Osteoblast (primary cell): ENCODE measurements at regions not wholly inside any gene's neighbourhood (a gene's known extent, or its start where the extent isn't known, plus 50 kb on each side); places are given as distances from the start of the nearest gene placed in this dataset.
A peak's percentile ranks its signal among the peaks of the same experiment; 100 is the strongest.

Experiments used
- DNase-seq: peaks from one replicate; pipeline ENCODE4 v3.0.0; 2011; ENCODE audit warnings: low spot score, mixed read lengths; ENCODE audit not compliant: insufficient read length; ENCODE audit errors: missing footprints
- H2AFZ ChIP-seq: 2 replicates; pipeline ENCODE4 v1.6.0; 2011; ENCODE audit warnings: mild to moderate bottlenecking, low read length
- H3K27ac ChIP-seq: 2 replicates; pipeline ENCODE4 v1.5.1; 2011; ENCODE audit warnings: mild to moderate bottlenecking, low read depth, low read length, moderate library complexity
- H3K27me3 ChIP-seq: 2 replicates; pipeline ENCODE4 v1.6.0; 2012; ENCODE audit warnings: mild to moderate bottlenecking, control low read depth, inconsistent platforms, low read length, moderate library complexity; ENCODE audit not compliant: insufficient read depth
- H3K36me3 ChIP-seq: 2 replicates; pipeline ENCODE4 v1.5.1; 2011; ENCODE audit warnings: mild to moderate bottlenecking, low read length, control low read depth, moderate library complexity; ENCODE audit not compliant: insufficient read depth
- H3K4me1 ChIP-seq: 2 replicates; pipeline ENCODE4 v1.5.1; 2011; ENCODE audit warnings: mild to moderate bottlenecking, low read length, control low read depth, moderate library complexity; ENCODE audit not compliant: insufficient read depth
- H3K4me2 ChIP-seq: 2 replicates; pipeline ENCODE4 v1.6.0; 2011; ENCODE audit warnings: mild to moderate bottlenecking, low read length; ENCODE audit not compliant: insufficient read depth
- H3K4me3 ChIP-seq: fragments of 200-600 bp; sonication (generic); 3 replicates; pipeline ENCODE4 v1.5.1; 2012; ENCODE audit warnings: mild to moderate bottlenecking, low read length, inconsistent platforms; ENCODE audit not compliant: insufficient read depth
- H3K79me2 ChIP-seq: 2 replicates; pipeline ENCODE4 v1.6.0; 2012; ENCODE audit warnings: mild to moderate bottlenecking, low read length, control low read depth, inconsistent platforms; ENCODE audit not compliant: insufficient read depth
- H3K9me3 ChIP-seq: 2 replicates; pipeline ENCODE4 v1.5.1; 2011; ENCODE audit warnings: low read depth, low read length, control low read depth
- H4K20me1 ChIP-seq: 2 replicates; pipeline ENCODE4 v1.6.0; 2012; ENCODE audit warnings: mild to moderate bottlenecking, low read length, control low read depth; ENCODE audit not compliant: insufficient read depth
- CTCF ChIP-seq: IDR thresholded peaks from 2 replicates; pipeline ENCODE4 v1.5.1; 2011; ENCODE audit warnings: mild to moderate bottlenecking, low read depth, low read length, moderate library complexity; ENCODE audit errors: extremely low read depth

- H3K36me3 ChIP-seq: no peaks in the 10 kb centered on the region
- H3K4me1 ChIP-seq: peaks cover 12% of the 10 kb centered on the region
- no peaks in the 10 kb centered on the region for H3K9me3 ChIP-seq
- no peak for TF ChIP-seq CTCF
- DNase-seq: no peak
- H2AFZ ChIP-seq: no peak overlapping the region
- H3K4me2 ChIP-seq: peak overlapping the region; percentile 47
- H4K20me1 ChIP-seq: no peaks in the 10 kb centered on the region
- peak overlapping the region; percentile 74 for H3K27ac ChIP-seq
- no peaks in the 10 kb centered on the region for H3K27me3 ChIP-seq
- no peaks in the 10 kb centered on the region for H3K79me2 ChIP-seq
- H3K4me3 ChIP-seq: no peak overlapping the region
Observed at GRCh38 chr4:137156054-137156453, 376.2 kb downstream of the PCDH18 start.

DNA sequence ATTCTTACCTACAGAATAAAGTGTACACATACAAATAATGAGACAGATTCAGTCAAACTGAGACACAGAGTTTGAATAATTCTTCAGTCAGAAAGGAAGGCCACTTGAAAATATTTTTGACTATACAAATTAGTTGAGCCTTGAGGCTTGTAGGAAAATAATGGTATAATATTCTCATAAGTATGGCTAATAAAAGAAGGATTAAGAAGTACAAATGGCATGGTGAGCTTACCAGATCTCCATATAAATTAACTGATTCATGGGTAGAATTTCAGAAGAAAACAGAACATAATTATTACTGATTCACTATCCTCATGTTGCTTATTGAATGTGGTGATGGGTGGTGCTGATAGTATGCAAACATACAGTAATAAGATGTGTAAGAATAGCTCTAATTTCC is 401.1 kb downstream of the PCDH18 start:
- H3K36me3 ChIP-seq: no peaks in the 10 kb centered on the region
- no peaks in the 10 kb centered on the region for H4K20me1 ChIP-seq
- no peak for DNase-seq
- no peak for TF ChIP-seq CTCF
- H3K79me2 ChIP-seq: no peaks in the 10 kb centered on the region
- H3K4me1 ChIP-seq: no peaks in the 10 kb centered on the region
- H3K4me3 ChIP-seq: no peak overlapping the region
- no peak overlapping the region for H3K4me2 ChIP-seq
- no peaks in the 10 kb centered on the region for H3K9me3 ChIP-seq
- H3K27ac ChIP-seq: no peak overlapping the region
- no peaks in the 10 kb centered on the region for H3K27me3 ChIP-seq
- no peak overlapping the region for H2AFZ ChIP-seq

- Histone ChIP-seq H4K20me1 (no peaks in the 10 kb centered on the region), H3K9me3 (no peaks in the 10 kb centered on the region), H3K4me1 (no peaks in the 10 kb centered on the region), H3K4me3 (no peak overlapping the region), H2AFZ (no peak overlapping the region), H3K79me2 (no peaks in the 10 kb centered on the region), H3K4me2 (no peak overlapping the region), H3K27ac (no peak overlapping the region), H3K27me3 (no peaks in the 10 kb centered on the region), H3K36me3 (no peaks in the 10 kb centered on the region)
- no peak for TF ChIP-seq CTCF
- no peak for DNase-seq
Observed at GRCh38 chr4:137129845-137130244, 402.4 kb downstream of the PCDH18 start.

DNA sequence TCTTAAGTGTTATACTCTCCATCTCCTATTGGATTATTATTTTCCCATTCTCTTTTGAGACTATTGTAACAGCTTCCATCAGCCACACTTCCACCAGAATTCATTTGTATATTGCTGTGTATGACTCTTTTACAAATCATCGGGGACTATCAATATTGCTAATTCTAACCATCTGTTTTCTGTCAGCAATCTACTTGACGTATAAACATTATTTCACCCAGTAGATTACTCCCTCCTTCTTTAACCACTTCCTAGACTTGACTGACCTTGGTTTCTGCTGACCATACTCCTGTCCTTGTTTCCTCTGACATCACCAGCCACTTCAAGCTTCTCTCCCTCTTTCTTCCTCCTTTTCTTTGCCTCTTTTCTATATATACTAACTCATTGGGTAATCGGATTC is 402.9 kb downstream of the PCDH18 start:
- H3K4me2 ChIP-seq: no peak overlapping the region

More for the DNA sequence above, 402.9 kb downstream of the PCDH18 start:
- H3K27ac ChIP-seq: no peak overlapping the region
- H2AFZ ChIP-seq: no peak overlapping the region
- H3K79me2 ChIP-seq: no peaks in the 10 kb centered on the region
- H3K9me3 ChIP-seq: no peaks in the 10 kb centered on the region
- H3K27me3 ChIP-seq: no peaks in the 10 kb centered on the region
- no peaks in the 10 kb centered on the region for H4K20me1 ChIP-seq
- H3K4me1 ChIP-seq: no peaks in the 10 kb centered on the region
- no peak for TF ChIP-seq CTCF
- H3K4me3 ChIP-seq: no peak overlapping the region
- H3K36me3 ChIP-seq: no peaks in the 10 kb centered on the region
- DNase-seq: no peak
